ENCODE measurements at regions not wholly inside any gene's neighbourhood (a gene's known extent, or its start where the extent isn't known, plus 50 kb on each side); places are given as distances from the start of the nearest gene placed in this dataset.
"Not testable (repeated sequence)": the region's sequence is repeated elsewhere in the genome, so short reads cannot be mapped to it uniquely, and the experiment has no call there.

DNA sequence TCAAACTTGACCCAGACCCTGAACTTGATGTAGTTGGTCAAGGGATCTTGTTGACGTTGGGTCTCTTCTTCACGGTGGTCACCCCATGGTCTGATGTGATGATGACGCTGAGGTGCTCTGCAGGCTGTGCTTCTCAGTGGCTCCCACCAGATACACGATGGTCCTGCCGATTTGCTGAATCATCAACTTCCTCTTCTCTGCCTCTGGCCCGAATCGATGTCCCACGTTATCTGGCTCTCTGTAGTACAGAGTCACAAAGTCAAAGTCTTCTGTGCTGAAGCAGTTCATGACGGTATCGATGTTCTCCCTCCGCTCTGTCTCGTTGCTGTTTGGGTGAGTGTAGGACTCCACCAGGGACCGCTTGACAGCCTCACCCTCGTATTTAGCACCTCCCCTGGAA lies 58.5 kb upstream of the ZNF195 start:
- peak; percentile 14 to 33 (median 27) for DNase-seq

DNA sequence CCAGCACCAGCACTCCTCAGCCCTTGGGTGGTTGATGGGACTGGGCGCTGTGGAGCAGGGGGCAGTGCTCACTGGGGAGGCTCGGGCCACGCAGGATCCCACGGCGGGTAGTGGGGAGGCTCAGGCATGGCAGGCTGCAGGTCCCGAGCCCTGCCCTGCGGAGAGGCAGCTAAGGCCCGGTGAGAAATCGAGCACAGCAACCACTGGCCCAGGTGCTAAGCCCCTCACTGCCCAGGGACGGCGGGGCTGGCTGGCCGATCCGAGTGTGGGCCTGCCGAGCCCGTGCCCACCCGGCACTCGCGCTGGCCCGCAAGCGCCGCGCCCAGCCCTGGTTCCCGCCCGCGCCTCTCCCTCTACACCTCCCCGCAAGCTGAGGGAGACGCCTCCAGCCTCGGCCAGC lies 56.0 kb upstream of the ZNF195 start:
- no peak for DNase-seq

DNA sequence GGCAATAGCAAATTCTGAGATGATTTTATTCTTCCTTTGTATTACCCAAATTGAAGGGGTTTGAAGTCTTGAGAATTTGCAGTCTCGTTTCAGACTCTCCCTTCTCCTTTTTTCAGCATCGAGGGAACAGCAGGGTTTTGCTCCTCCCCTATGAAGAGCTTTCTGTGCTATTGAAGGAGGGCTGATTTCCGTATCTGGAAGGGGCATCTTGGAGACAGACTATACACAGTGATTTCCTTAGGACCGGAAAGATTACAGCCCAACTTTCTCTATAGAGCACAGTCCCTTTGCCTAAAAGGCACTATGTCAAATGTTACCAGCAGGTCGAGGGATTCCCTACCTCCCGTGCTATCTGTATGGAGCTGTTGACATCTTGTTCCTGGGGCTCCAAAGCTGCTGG lies 50.2 kb upstream of the ZNF195 start:
- DNase-seq, result not testable (repeated sequence)

Data from suppressor macrophage treated with lipopolysaccharide for 1 hour (primary cell).